Panc1 (cell line): ENCODE measurements at regions not wholly inside any gene's neighbourhood (a gene's known extent, or its start where the extent isn't known, plus 50 kb on each side); places are given as distances from the start of the nearest gene placed in this dataset.

Experiments
- ATAC-seq: fragments of 200-7000 bp; cut with Tn5 transposase; 2 replicates; pipeline ENCODE4 v1.9.1; 2020; ENCODE audit warnings: mild to moderate bottlenecking, moderate library complexity
- BruUV-seq: library from RNA; stranded (reverse); fragments of 400-500 nt; replicated peaks from 2 replicates; lab custom pipeline; 2021; lab: Mats Ljungman, UMichigan
- CTCF ChIA-PET: fragments of 300-600 bp; sonication (Branson Sonifier 250); formaldehyde crosslinking; loops from one replicate; lab custom pipeline; 2022; ENCODE audit warnings: antibody characterized with exemption; lab: Charles Lee
- POLR2A ChIA-PET: fragments of 300-600 bp; sonication (Branson Sonifier 250); formaldehyde crosslinking; loops from one replicate; lab custom pipeline; 2022; ENCODE audit warnings: antibody characterized with exemption; lab: Charles Lee
- DNase-seq: peaks from one replicate; pipeline ENCODE4 v3.0.0-alpha.2; 2010; ENCODE audit warnings: low read depth, low spot score
- H3K27ac ChIP-seq: 2 replicates; pipeline ENCODE4 v1.5.1; 2011; ENCODE audit warnings: mild to moderate bottlenecking, low read length, inconsistent platforms
- H3K27me3 ChIP-seq: fragments of 200-500 bp; sonication (Bioruptor generic); 2 replicates; pipeline ENCODE4 v1.6.0; 2014; ENCODE audit warnings: low read length, inconsistent platforms; ENCODE audit not compliant: control insufficient read depth, insufficient read depth
- H3K36me3 ChIP-seq: fragments of 200-500 bp; sonication (Bioruptor generic); 2 replicates; pipeline ENCODE4 v1.5.1; 2014; ENCODE audit warnings: inconsistent platforms, mild to moderate bottlenecking, low read length, moderate library complexity; ENCODE audit not compliant: control insufficient read depth, insufficient read depth
- H3K4me1 ChIP-seq: 2 replicates; pipeline ENCODE4 v1.5.1; 2011; ENCODE audit warnings: inconsistent platforms, mild to moderate bottlenecking, low read length, moderate library complexity; ENCODE audit not compliant: control insufficient read depth, insufficient read depth
- H3K4me3 ChIP-seq, 2 experiments: 2 replicates each; pipeline ENCODE4 v1.5.1; 2011 to 2012; ENCODE audit warnings: low read depth in 2 of 2, low read length in 2 of 2, mild to moderate bottlenecking in 2 of 2, inconsistent platforms in 1 of 2, moderate library complexity in 1 of 2
- H3K9me3 ChIP-seq: fragments of 200-500 bp; sonication (Bioruptor generic); 2 replicates; pipeline ENCODE4 v1.5.1; 2014; ENCODE audit warnings: low read depth, mild to moderate bottlenecking, inconsistent platforms, low read length, moderate library complexity; ENCODE audit not compliant: control insufficient read depth, insufficient read depth
- CTCF ChIP-seq: fragments of 450-650 bp; IDR thresholded peaks from 2 replicates; pipeline ENCODE4 v1.5.1; 2017; ENCODE audit warnings: mild to moderate bottlenecking
- POLR2AphosphoS5 ChIP-seq: IDR thresholded peaks from 2 replicates; pipeline ENCODE4 v1.6.1; 2012; ENCODE audit warnings: mild to moderate bottlenecking, low read depth, low read length, moderate library complexity
- REST ChIP-seq, 2 experiments: IDR thresholded peaks; 2 replicates each; pipeline ENCODE4 v1.6.1; 2011 to 2012; ENCODE audit warnings: low read depth in 2 of 2, control low read depth in 1 of 2, low read length in 1 of 2, mild to moderate bottlenecking in 1 of 2, moderate library complexity in 1 of 2; ENCODE audit not compliant: insufficient read depth in 1 of 2
- SIN3A ChIP-seq: IDR thresholded peaks from 2 replicates; pipeline ENCODE4 v1.6.1; 2012; ENCODE audit warnings: low read depth, mild to moderate bottlenecking, low read length, moderate library complexity, borderline replicate concordance; ENCODE audit not compliant: insufficient read depth
- TCF7L2 ChIP-seq: IDR thresholded peaks from 2 replicates; pipeline ENCODE4 v1.6.1; 2011; ENCODE audit warnings: mild to moderate bottlenecking, low read depth, low read length, inconsistent platforms
- in situ Hi-C: cut with HindIII; loops from 2 replicates; pipeline ENCODE4 v1.10.0; 2016; ENCODE audit warnings: low sequenced_read_pairs, low pct_unique_long_range_greater_than_20kb
- intact Hi-C: fragments of 100-400 bp; cut with micrococcal nuclease; formaldehyde crosslinking; loops from one replicate; pipeline ENCODE4 v1.10.0; 2022; ENCODE audit not compliant: unreplicated experiment

GRCh38 chr13:82506805-82507414 lies 1375.4 kb downstream of the SLITRK1 start:
- no peaks in the 10 kb centered on the region for H3K9me3 ChIP-seq
- POLR2A ChIA-PET = no interaction called here
- H3K27me3 ChIP-seq = no peaks in the 10 kb centered on the region
- TF ChIP-seq TCF7L2 (no peak), REST (IDR thresholded peaks at IDR 0.05; ENCODE audit: insufficient read depth in 1 of 2, low read depth in 2 of 2, low read length in 1 of 2) (no peak), CTCF (no peak), POLR2AphosphoS5 (no peak), SIN3A (no peak)
- H3K4me3 ChIP-seq = no peak overlapping the region
- intact Hi-C loops = no loop called here
- H3K4me1 ChIP-seq = no peaks in the 10 kb centered on the region
- in situ Hi-C loops = no loop called here
- H3K27ac ChIP-seq = no peak overlapping the region
- CTCF ChIA-PET = no interaction called here
- no peaks in the 10 kb centered on the region for H3K36me3 ChIP-seq
- no peak for DNase-seq
- no TSS peak for BruUV-seq
- ATAC-seq = no peak

- H3K27me3 ChIP-seq = no peaks in the 10 kb centered on the region
- H3K36me3 ChIP-seq = no peaks in the 10 kb centered on the region
- ATAC-seq = no peak
- intact Hi-C loops = no loop called here
- H3K9me3 ChIP-seq = no peaks in the 10 kb centered on the region
- H3K4me1 ChIP-seq = no peaks in the 10 kb centered on the region
- no peak overlapping the region for H3K4me3 ChIP-seq
- no peak for DNase-seq
- no peak overlapping the region for H3K27ac ChIP-seq
- TF ChIP-seq CTCF (no peak), TCF7L2 (no peak), SIN3A (no peak), REST (IDR thresholded peaks at IDR 0.05; ENCODE audit: insufficient read depth in 1 of 2, low read depth in 2 of 2, low read length in 1 of 2) (no peak), POLR2AphosphoS5 (no peak)
- ChIA-PET CTCF (no interaction called here), POLR2A (no interaction called here)
- in situ Hi-C loops = no loop called here
- no TSS peak for BruUV-seq
These were observed 1380.4 kb downstream of the SLITRK1 start for GRCh38 chr13:82501834-82502233.
